ENCODE measurements at regions not wholly inside any gene's neighbourhood (a gene's known extent, or its start where the extent isn't known, plus 50 kb on each side); places are given as distances from the start of the nearest gene placed in this dataset.

DNA sequence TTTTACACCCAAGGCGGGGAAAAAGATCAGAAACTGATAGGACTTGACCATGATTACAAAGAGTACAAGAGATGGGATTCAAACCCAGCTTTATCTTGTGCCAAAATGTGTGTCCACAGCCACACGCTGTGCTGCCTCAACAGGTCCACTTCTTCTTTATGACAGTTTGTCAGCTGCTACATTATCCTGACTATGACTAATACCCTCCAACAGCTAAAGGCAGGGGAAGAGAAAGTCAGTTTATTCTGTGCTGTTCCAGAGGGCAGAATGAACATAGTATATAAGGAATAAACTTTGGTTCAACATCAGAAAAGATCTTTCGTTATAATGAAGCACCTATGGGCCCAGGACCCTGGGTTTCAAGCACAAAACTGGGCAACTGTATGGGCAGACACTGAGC, 668.2 kb upstream of the TENM4 start:
- TF ChIP-seq ARNT2 (CRISPR knock-in tag; IDR thresholded peaks at IDR 0.05; ENCODE audit: low read depth) (no peak), SMC3 (IDR thresholded peaks at IDR 0.05; ENCODE audit: low read length) (no peak), MEIS2 (CRISPR knock-in tag; IDR thresholded peaks at IDR 0.05) (no peak), MAF1 (CRISPR knock-in tag; IDR thresholded peaks at IDR 0.05; ENCODE audit: borderline replicate concordance) (no peak), FOXA1 (IDR thresholded peaks at IDR 0.05) (no peak), FOXA1 (CRISPR knock-in tag; IDR thresholded peaks at IDR 0.05) (no peak), ZNF468 (CRISPR knock-in tag; IDR thresholded peaks at IDR 0.05) (no peak), FOXK1 (CRISPR knock-in tag; IDR thresholded peaks at IDR 0.05; ENCODE audit: borderline replicate concordance, low read depth) (no peak)
- TF ChIP-seq, protein P1, sequence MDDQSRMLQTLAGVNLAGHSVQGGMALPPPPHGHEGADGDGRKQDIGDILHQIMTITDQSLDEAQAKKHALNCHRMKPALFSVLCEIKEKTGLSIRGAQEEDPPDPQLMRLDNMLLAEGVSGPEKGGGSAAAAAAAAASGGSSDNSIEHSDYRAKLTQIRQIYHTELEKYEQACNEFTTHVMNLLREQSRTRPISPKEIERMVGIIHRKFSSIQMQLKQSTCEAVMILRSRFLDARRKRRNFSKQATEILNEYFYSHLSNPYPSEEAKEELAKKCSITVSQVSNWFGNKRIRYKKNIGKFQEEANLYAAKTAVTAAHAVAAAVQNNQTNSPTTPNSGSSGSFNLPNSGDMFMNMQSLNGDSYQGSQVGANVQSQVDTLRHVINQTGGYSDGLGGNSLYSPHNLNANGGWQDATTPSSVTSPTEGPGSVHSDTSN (CRISPR knock-in tag; IDR thresholded peaks at IDR 0.05; ENCODE audit: borderline replicate concordance), result no peak
